ENCODE measurements at regions not wholly inside any gene's neighbourhood (a gene's known extent, or its start where the extent isn't known, plus 50 kb on each side); places are given as distances from the start of the nearest gene placed in this dataset.

DNA sequence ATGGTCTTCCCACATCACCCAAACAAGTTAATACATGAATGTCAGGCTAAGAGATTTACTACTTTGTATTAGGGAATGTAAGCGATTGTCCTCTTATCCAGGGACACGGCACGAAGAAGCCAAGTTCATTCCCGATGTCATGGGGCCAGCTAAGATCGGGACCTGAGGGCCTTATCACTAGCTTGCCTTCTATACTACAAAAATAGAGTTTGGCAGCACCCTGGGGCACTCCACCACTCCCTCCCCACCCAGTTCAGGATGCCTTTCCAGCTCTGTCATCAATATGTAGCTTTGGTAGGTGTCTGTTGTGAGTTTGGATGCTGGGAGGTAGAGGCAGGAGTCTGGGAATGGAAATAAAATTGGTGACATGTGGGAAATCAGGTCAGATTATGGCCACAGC, 197.5 kb downstream of the ATG4C start:
- no peak for DNase-seq

DNA sequence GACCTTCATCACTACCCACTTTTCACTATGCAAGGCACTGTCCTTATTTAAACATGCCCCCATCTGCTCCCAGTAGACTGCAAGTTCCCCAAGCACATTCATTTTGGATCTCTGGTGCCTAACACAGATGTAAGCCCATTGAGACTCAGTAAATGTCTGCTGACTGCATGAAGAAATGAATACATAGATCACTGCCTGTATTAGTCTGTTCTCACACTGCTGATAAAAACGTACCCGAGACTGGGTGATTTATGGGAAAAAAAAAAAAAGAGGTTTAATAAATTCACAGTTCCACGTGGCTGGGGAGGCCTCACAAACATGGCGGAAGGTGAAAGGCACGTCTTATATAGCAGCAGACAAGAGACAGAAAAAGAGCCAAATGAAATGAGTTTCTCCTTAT, 204.9 kb downstream of the ATG4C start:
- DNase-seq, result no peak

DNA sequence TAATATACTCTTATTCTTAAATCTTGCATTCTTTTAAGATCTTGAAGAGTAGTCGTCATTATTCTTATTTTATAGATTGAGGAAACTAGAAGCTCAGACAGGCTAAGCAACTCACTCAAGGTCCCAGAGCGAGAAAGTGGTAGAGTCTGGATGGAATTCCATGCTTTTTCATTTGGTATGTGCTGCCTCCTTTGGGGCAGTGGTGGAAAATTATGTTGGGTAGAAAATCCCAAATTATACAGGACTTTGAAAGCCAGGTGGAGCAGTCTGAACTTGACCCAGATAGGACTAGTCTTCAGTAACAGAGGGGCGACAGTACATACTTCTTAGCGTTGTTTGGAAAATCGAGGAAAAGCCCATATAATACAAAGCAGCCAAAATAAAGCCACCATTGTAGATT, 205.6 kb downstream of the ATG4C start:
- no peak for DNase-seq

DNA sequence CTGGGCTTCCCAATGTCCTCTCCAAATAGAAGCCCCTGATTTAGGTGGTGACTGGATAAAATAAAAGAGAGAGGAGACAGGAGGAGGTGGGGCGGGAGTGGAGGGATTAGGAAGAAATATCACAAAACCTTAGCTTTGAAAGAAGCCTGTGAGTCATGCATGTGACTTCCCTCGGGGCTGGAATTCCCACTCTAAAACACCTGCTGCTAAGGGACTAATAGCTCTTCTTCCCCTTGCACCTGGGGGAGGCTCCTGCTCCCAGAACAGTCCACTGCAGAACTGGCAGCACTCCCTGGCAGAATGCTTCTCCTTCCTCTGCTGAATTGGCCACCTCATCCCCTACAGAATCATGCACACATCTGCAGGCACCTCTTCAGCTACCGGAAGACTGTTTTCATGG, 207.2 kb downstream of the ATG4C start:
- DNase-seq, result no peak

DNA sequence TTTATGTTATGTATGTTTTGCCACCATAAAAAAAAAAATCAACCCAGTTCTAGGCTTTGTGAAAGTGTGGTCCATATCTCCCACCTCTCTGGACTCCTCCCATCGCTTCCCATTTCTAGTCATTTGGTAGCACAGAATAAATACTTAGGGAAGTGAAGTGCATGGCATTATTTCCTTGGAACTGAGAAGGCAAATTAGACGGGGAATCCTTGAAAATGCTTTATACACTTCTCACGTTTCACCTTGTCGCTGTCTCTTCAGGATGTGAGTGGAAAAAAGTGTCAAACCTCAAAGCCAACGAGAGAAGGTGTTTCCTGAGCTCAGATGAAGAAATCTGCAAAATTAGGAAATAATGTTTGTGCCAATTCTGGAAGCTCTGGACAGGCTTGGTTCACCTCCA, 209.9 kb downstream of the ATG4C start:
- DNase-seq, result no peak

DNA sequence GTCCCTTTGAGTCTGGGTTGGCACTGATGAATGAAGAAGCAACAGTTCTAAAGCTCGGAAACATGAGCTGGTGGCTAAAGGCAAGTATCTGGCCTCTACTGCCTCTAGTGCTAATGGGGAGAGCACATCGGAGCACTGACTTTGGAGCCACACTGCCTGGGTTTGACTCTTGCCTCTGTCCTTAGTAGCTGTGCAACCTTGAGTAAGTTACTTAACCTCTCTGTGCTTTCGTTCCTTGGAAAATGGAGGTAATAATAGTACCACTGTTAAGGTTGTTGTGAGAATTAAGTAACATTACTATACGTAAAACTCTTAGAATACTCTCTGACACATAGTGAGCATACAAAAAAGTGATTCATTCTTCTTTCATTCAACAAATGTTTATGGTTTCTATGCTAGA, 211.2 kb downstream of the ATG4C start:
- no peak for DNase-seq

DNA sequence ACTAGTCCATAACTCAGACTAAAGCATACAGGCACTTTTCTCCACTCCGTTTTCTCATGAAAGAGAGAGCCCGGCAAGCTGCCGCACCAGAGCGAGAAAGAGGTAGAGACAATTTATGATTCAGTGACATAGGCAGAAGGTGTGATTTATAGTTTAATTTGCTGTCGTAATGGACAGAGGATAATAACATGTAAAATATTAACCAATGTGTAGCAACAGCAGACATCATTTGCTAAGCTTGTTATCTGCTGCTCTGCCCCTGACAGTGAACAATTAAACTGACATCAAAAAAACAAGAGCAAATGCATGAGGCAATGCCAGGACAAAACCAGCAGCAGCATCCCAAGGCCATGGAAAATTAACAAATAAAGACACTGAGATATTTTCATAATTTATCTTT, 214.0 kb downstream of the ATG4C start:
- no peak for DNase-seq

DNA sequence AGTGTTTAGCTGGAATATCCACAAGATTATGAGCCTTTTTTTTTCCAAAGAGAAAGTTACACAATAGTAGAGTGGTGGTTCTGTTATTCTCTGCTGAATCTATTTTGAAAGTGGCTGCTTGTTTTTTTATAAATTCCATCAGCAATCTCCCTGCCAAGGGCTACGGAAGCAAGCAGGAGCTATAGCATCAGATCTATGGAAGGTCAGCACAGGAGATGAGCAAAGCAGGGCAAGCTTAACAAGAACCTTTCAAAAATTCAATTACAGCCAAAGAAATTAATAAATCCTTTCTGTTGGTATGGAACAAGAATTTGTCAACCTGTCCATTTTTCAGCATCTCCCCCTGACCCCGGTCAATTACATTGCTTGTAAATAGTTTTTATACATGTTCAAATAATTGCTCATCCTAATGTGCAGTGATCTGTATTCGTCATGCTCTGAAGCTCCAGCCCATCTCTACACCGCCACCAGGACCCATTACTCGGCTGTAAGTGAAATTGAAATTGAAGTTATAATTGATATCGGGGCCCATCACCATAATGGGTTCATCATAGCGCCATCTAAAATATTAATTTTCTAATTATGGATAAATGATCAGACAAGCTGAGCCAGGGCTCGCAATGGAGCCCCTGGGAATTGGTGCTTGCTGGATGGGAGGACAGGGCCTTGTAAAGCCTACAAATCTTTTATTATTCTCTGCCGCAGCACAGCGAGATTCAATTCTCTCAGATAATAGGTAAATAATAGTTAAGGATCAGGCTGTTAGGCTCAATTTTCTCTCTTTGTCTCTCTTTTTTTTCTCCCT, 215.1 kb downstream of the ATG4C start:
- no peak for DNase-seq

DNA sequence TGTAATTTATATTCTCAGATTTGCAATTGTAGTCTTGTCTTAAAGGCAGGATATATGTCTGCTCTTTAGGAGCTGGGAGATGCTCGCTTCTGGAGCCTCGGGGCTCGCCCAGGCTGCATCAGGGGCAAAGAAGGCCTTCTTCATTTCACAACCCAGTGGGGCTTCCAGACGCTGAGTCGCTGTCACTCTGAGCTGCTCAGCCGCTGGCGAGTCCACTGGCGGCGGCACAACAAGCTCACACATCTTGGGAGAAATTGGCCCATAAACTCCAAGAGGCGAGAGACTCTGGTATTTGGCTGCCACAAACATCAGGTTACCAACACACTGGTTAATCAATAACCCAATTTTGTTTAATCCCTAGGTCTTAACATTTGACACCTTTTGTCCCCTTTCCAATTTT, 216.6 kb downstream of the ATG4C start:
- no peak for DNase-seq

DNA sequence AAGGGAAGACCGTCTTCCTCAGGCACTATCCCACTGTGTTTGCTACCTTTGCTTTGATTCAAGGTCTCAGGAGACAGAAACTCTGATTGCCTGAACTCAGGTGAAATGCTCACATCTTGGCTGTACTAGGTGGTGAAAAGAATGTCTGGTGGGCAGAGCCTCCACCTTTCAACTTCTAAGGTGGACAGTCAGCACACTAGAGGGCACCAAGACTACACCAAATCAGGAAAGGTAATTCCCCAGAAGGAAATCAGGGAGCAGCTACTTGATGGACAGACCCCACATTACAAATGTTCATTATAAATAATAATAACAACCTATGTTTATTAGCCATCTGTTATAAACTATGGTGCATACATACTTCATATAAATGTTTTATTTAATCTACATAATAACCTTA, 220.9 kb downstream of the ATG4C start:
- DNase-seq, result no peak

DNA sequence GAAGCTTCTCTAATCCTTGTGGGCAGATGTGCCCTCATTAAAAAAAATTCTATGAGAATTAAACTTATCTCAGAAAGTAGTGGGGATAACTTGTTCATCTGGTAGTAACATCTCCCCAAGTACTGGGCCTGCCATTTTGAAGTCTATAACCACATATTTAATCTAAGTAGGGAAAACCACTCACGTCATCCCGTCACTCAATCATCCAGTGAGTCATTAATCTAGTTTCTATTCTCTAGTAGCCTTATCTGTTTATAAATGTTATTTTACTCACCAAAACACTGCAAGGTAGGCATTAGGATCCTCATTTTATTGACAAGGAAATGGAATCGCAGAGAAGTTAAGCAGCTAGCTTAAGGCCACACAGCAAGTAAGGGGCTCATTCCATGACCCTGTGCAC, 221.9 kb downstream of the ATG4C start:
- DNase-seq, result no peak

DNA sequence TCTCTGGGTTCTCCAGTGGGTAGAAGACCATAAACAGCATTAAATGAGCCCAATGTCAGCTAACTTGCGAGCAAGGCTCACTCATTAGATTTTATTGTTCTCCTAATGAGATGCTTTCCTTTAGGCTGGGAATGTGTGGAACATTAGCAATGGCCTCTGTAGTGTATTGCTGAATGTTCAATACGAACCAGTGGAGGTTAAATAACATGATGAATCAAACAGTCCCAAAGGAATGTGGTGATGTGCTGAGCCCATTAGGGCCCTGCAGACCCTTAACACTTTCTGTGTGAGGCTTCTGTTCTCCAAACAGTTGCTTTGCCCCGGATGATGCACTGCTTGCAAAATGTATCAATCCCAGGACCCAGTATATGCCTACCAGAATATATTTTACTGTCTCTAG, 225.5 kb downstream of the ATG4C start:
- no peak for DNase-seq

DNA sequence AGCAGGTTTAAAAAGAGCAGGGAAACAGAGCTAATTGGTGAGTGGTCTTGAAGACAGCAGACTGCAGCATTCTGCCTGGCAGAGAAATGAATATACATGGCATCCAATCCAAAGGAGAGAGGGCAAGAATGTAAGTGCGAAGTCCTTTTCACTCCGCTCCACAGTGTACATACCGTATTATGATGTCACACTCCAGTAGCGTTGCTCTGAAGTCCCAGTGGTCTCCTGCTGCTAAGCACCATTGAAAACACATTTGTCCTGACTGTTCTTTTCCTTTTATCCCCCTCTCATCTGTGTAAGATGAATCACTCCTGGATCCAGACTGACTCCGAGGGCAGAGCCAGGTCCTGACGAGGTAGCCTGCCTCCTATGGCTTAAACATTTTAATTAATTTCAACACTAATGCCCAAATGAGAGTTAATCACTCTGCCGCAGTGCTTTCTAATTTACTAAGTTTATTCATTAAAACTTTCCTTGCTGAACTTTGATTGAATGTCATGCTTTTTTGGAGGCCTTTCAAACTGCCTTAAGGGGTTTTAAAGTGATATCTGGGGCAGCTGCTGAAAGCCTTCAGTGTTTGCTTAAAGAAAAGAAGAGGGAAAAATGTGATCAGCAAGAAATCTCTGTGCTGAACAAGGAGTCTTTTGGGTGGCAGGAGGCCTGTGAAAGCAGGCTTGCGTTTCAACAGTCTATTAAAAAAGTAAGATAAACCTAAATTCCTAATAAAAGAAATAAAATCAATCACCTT, 227.2 kb downstream of the ATG4C start:
- no peak for DNase-seq

DNA sequence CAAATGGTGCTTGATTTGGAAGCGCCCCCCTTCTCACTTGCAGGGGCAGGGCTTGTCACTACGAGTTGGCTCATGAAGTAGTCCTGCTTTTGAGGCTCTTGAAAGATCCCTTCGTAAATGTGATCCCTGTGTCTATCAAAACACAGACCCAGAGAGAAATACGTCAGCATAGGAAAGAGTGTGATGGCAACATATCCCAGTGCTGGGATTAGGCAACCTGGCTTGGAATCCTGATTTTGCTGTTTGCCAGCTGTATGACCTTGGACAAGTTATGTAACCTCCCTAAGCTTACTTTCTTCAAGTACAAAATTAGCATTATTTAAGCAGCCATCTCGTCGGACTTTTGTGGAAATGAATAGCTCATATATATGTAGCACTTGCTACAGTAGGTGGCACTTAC, 228.4 kb downstream of the ATG4C start:
- no peak for DNase-seq

DNA sequence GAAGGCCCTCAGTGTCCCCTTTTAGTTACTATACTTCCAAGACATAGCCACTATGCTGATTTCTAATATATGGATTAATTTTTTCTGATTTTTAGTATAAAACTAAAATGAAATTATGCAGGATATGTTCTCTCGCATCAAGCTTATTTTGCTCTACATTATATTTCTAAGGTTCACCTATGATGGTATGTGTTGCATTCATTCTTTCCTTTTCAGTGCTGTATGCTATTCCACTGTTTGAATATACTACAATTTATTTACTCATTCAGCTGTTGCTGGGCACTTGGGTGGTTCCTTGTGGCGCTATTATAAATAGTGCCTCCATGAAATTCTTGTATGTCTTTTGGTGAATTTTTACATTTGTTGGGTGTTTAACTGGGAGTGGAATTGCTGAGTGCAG, 230.3 kb downstream of the ATG4C start:
- no peak for DNase-seq

DNA sequence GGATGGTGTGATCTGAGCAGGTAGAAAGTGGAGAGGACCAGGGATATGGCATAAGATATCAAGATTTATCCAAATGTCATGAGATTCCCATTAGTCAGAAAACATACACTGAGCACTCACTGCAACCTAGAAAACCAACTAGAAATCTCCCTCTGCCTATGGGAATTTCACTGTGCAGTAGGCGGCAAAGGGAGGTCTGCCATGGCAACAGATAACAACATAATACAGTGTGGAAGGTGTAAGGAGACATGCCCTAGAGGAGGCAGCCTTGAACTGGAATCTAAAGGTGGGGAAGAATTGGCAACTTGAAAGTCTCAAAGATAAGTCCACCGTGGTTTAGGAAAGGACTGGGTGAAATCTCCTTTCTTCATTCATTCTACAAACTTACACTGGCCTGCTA, 238.4 kb downstream of the ATG4C start:
- DNase-seq, result no peak

DNA sequence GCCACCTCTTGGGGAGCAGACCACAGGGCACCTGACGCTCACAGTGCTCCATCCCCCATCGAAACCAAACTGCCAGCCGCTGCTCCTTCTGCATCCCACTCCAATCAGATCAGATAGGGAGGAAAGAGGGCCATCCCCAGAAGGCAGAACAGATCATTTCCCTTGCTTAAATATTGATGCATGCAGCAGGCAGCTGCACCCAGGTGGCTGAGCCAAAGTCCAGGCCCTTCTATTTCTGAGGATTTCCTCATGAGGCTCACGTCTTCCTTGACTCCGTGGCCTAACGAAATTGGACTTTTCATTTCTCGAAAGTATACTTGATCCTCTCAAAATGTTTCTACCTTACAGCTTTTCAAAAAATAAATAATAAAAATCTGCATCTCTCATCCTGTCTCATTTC, 239.2 kb downstream of the ATG4C start:
- no peak for DNase-seq

DNA sequence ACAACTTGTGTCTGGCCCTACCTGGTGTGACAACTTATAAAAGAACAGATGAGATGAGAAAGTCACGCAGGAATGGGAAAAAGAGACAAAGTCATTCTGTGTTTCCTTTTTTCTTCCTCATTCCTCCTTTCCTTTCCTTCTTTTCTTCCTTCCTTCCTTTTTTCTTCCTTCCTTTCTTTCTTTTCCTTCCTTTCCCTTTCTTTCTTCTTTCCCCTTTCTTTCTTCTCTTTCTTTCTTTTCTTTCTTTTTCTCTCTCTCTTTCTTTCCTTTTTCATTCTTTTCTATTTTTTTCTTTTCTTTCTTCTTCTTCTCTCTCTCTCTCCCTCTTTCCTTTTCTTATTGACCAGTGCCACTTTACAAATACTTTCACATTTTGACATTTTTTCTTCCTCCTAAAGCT, 239.7 kb downstream of the ATG4C start:
- DNase-seq, result no peak

DNA sequence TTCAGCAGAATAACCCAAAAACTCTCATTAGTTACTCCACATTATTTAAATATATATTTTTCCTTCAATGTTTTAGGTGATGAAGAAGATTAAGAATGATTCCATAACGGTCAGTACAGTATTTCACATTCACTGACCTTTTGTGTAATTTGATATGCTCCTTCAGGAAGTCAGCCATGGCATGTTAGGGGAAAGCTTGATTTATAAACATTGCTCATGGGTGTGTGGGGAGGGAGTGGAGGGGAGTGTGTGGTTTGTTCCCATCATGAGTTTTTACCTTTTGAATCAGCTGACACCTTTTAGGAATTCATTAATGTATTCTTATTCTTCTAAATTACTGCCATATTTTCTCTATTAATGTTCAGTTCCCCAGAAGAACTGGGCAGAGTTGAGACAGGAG, 240.2 kb downstream of the ATG4C start:
- no peak for DNase-seq

DNA sequence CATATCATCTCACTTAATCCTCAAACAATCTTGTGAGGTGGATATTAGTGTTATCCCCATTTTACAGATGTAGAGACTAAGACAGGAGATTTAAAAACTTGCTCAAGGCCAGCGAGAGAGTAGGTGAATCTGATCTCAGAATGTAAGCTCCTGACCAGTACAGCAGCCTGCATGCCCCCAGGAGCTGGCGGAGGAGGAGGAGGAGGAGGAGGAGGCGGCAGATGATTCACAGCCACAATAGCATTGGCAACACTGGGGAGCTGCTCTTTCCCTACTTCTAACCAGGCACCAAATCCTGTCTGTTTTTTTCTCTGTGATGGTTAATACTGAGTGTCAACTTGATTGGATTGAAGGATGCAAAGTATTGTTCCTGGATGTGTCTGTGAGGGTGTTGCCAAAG, 243.2 kb downstream of the ATG4C start:
- DNase-seq, result no peak

DNA sequence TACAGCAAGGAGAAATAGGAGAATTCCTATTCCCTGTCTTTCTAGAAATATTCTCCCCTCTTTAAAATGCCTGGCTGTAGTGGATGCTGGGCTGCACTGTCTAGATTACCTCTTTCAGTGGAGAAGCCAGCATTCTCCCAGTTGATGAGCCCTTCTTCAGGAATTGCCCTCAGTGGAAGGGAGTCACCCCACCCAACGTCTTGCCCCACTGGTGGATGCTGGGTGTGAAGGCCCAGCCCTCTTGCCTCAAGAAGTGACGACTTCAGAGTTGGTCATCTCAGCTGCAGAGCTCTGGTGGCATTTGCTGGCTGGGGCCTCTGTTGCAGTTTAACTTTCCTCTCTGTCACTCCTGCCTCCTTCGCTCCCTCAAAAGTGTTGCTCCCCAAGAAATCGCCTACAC, 248.2 kb downstream of the ATG4C start:
- no peak for DNase-seq

DNA sequence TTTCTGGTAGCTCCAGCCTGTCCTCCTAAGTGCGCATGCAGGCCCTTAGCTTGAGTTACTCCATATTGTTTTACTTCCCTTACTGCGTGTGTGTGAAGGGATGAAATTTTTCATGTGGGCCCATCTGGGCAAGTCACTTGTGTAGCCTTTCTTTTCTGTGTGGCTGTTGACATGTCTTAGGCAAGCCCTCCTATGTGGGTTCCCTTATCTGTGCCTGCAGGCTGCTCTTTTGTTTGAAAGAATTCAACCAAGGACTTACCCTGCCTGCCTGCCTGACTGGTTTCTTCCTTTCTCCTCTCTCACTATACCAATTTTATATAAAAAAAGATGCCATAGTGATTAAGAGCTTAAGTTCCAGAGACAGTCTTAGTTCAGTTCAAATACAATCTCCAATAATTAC, 249.3 kb downstream of the ATG4C start:
- DNase-seq, result no peak

DNA sequence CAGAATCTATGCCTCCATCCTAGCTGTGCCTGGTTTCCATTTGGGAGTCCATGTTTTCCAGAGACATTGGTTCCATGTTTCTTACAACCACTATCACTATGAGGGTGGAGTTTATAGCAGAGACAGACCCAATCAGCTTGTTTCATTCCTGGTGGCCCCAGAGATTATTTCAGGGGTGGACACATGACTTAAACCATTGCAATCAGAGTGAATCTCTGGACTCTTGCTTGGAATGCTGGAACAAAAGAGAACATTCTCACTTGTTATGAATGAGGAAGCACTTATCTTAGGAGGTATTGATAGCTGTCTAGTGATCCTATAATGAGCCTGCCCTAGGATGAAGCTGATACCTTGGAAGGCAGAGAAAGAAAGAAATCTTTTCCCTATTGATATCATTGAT, 250.3 kb downstream of the ATG4C start:
- DNase-seq, result no peak

DNA sequence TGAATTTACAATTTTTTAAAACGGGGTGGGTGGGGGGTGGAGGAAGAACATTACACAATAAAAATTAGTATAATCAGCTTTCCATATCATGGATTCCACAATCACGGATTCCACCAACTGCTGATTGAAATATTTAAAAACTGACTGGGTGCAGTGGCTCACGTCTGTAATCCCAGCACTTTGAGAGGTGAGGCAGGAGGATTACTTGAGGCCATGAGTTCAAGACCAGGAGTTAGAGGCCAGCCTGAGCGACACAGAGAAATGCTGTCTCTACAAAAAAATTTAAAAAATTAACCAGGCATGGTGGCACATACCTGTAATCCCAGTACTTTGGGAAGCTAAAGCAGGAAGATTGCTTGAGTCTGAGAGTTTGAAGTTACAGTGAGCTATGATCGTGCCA, 254.7 kb downstream of the ATG4C start:
- no peak for DNase-seq

Measured in right lung (tissue), 2 donors.